K562 (cell line): ENCODE measurements at regions not wholly inside any gene's neighbourhood (a gene's known extent, or its start where the extent isn't known, plus 50 kb on each side); places are given as distances from the start of the nearest gene placed in this dataset.

Source experiments
- ATAC-seq: fragments of 200-7000 bp; cut with Tn5 transposase; 3 replicates; pipeline ENCODE4 v1.9.1; 2020; ENCODE audit warnings: moderate library complexity
- BruUV-seq: library from RNA; stranded (reverse); fragments of 400-500 nt; replicated peaks from 2 replicates; lab custom pipeline; 2021; lab: Mats Ljungman, UMichigan
- CTCF ChIA-PET: fragments of 300-600 bp; formaldehyde crosslinking; extraction: SDS; loops from one replicate; lab custom pipeline; 2021; ENCODE audit warnings: low intra/inter-chr PET ratio; lab: Yijun Ruan, JAX
- POLR2A ChIA-PET: fragments of 300-600, 350-650 bp; sonication (Branson Sonifier 250); formaldehyde crosslinking; extraction: SDS; loops from one replicate; lab custom pipeline; 2021; ENCODE audit warnings: antibody characterized with exemption, inconsistent platforms; lab: Yijun Ruan, JAX
- DNase-seq, 4 experiments: peaks; one replicate each; pipeline versions ENCODE4 v3.0.0 to v3.0.0-alpha.2; 2011 to 2018; ENCODE audit warnings: low spot score in 3 of 4, mixed read lengths in 3 of 4; ENCODE audit errors: extremely low read depth in 1 of 4
- FAIRE-seq: peaks from 2 replicates; lab custom pipeline; 2011; peaks lifted over from hg19 to GRCh38; lab: Jason Lieb, UNC
- H2AFZ ChIP-seq: 2 replicates; pipeline ENCODE4 v1.6.0; 2011; ENCODE audit warnings: low read depth, low read length, control low read depth, inconsistent platforms
- H3K27ac ChIP-seq: fragments of 200-600 bp; 3 replicates; pipeline ENCODE4 v1.8.0; 2011; ENCODE audit warnings: low read depth, mild to moderate bottlenecking, control low read depth, inconsistent platforms, low read length, moderate library complexity, mixed read lengths; ENCODE audit errors: extremely low read depth
- H3K27me3 ChIP-seq, 2 experiments: fragments of 300-600 bp in 1 of 2; 2 replicates in 1 of 2; 3 replicates in 1 of 2; pipeline versions ENCODE4 v1.6.0 to v1.8.0; 2011; ENCODE audit warnings: inconsistent platforms in 2 of 2, low read length in 2 of 2, mild to moderate bottlenecking in 1 of 2, mixed read lengths in 1 of 2, moderate library complexity in 1 of 2; ENCODE audit not compliant: control insufficient read depth in 2 of 2, insufficient read depth in 2 of 2
- H3K36me3 ChIP-seq: fragments of 300-600 bp; 3 replicates; pipeline ENCODE4 v1.8.0; 2011; ENCODE audit warnings: mild to moderate bottlenecking, low read length, inconsistent platforms; ENCODE audit not compliant: control insufficient read depth, insufficient read depth
- H3K4me1 ChIP-seq, 2 experiments: fragments of 200-600 bp in 1 of 2; replicated peaks in 1 of 2; 2 replicates in 1 of 2; 3 replicates in 1 of 2; pipeline versions ENCODE4 v1.5.1 to v1.8.0; 2011; ENCODE audit warnings: inconsistent platforms in 2 of 2, low read length in 2 of 2, mild to moderate bottlenecking in 1 of 2, mixed read lengths in 1 of 2, moderate library complexity in 1 of 2; ENCODE audit not compliant: control insufficient read depth in 2 of 2, insufficient read depth in 2 of 2
- H3K4me2 ChIP-seq: 2 replicates; pipeline ENCODE4 v1.6.1; 2011; ENCODE audit warnings: low read length, control low read depth, inconsistent platforms, mixed read lengths; ENCODE audit not compliant: insufficient read depth
- H3K4me3 ChIP-seq: fragments of 200-600 bp; sonication (generic), shearing (Covaris generic); 2 replicates; pipeline ENCODE4 v1.5.1; 2016; ENCODE audit warnings: control low read depth, inconsistent platforms
- H3K79me2 ChIP-seq: fragments of 200-600 bp; 3 replicates; pipeline ENCODE4 v1.8.0; 2011; ENCODE audit warnings: low read length, inconsistent platforms; ENCODE audit not compliant: control insufficient read depth, insufficient read depth
- H3K9ac ChIP-seq, 2 experiments: 2 replicates each; pipeline versions ENCODE4 v1.6.0 to v1.6.1; 2011; ENCODE audit warnings: low read depth in 2 of 2, low read length in 2 of 2, control low read depth in 1 of 2, inconsistent platforms in 1 of 2, mild to moderate bottlenecking in 1 of 2, mixed read lengths in 1 of 2; ENCODE audit not compliant: insufficient read depth in 1 of 2
- H3K9me1 ChIP-seq: one replicate; pipeline ENCODE4 v1.6.0; 2011; ENCODE audit warnings: inconsistent platforms, mild to moderate bottlenecking, low read length, moderate library complexity; ENCODE audit not compliant: control insufficient read depth, insufficient read depth
- H3K9me3 ChIP-seq: replicated peaks from 2 replicates; pipeline ENCODE4 v1.5.1; 2011; ENCODE audit warnings: low read depth, low read length, inconsistent platforms; ENCODE audit not compliant: control insufficient read depth, insufficient read depth
- H4K20me1 ChIP-seq: replicated peaks from 2 replicates; pipeline ENCODE4 v1.6.1; 2011; ENCODE audit warnings: low read length, inconsistent platforms, mixed read lengths; ENCODE audit not compliant: control insufficient read depth, insufficient read depth
- AFF4 ChIP-seq: sonication (generic); formaldehyde crosslinking; IDR thresholded peaks from 2 replicates; pipeline ENCODE4 v1.8.0; 2023; ENCODE audit warnings: mild to moderate bottlenecking, missing genetic modification reagents
- CBFB ChIP-seq: sonication (generic); formaldehyde crosslinking; IDR thresholded peaks from 2 replicates; pipeline ENCODE4 v1.4.0; 2020; ENCODE audit warnings: mild to moderate bottlenecking, missing genetic modification reagents
- EGR1 ChIP-seq: fragments of 450-650 bp; conservative IDR thresholded peaks from 2 replicates; pipeline ENCODE4 v1.6.1; 2017; ENCODE audit warnings: mild to moderate bottlenecking
- HCFC1 ChIP-seq: IDR thresholded peaks from 2 replicates; pipeline ENCODE4 v1.6.1; 2012; ENCODE audit warnings: low read depth, low read length, improper control_type of control experiment
- KDM5B ChIP-seq: fragments of 200-600 bp; sonication (generic); IDR thresholded peaks from 2 replicates; pipeline ENCODE4 v1.6.1; 2012; ENCODE audit warnings: low read depth, mild to moderate bottlenecking, moderate library complexity, low read length, control low read depth, inconsistent platforms; ENCODE audit not compliant: insufficient replicate concordance
- KLF1 ChIP-seq: fragments of 450-650 bp; IDR thresholded peaks from 2 replicates; pipeline ENCODE4 v1.6.1; 2016; ENCODE audit warnings: missing genetic modification characterization, missing compliant biosample characterization
- MNT ChIP-seq, 2 experiments: fragments of 450-650 bp; conservative IDR thresholded peaks; 2 replicates each; pipeline ENCODE4 v1.6.1; 2017; ENCODE audit warnings: mild to moderate bottlenecking in 2 of 2, moderate library complexity in 2 of 2
- NFIX ChIP-seq: fragments of 250-450 bp; sonication (Bioruptor Pico); IDR thresholded peaks from 2 replicates; pipeline ENCODE4 v1.4.0; 2020; ENCODE audit warnings: low read depth, mild to moderate bottlenecking, moderate library complexity
- NR1H2 ChIP-seq: sonication (generic); formaldehyde crosslinking; IDR thresholded peaks from 2 replicates; pipeline ENCODE4 v1.4.0; 2020; ENCODE audit warnings: mild to moderate bottlenecking, missing genetic modification reagents
- SNIP1 ChIP-seq: fragments of 450-650 bp; IDR thresholded peaks from 2 replicates; pipeline ENCODE4 v1.7.1; 2017; ENCODE audit warnings: low read depth, mild to moderate bottlenecking
- THAP7 ChIP-seq: fragments of 250-450 bp; sonication (Bioruptor Pico); IDR thresholded peaks from 2 replicates; pipeline ENCODE4 v1.5.0; 2021
- ZNF174 ChIP-seq: fragments of 250-450 bp; sonication (Bioruptor Pico); IDR thresholded peaks from 2 replicates; pipeline ENCODE4 v1.4.0; 2020; ENCODE audit warnings: mild to moderate bottlenecking
- ZNF197 ChIP-seq: fragments of 200-800 bp; sonication (Bioruptor generic); IDR thresholded peaks from 2 replicates; pipeline ENCODE4 v1.6.1; 2016; ENCODE audit warnings: low read depth, missing genetic modification characterization, missing compliant biosample characterization
- ZNF408 ChIP-seq: fragments of 250-450 bp; sonication (Bioruptor Pico); IDR thresholded peaks from 2 replicates; pipeline ENCODE4 v1.4.0; 2020; ENCODE audit warnings: low read depth, mild to moderate bottlenecking, moderate library complexity
- ZNF644 ChIP-seq: fragments of 200-800 bp; sonication (Bioruptor generic); IDR thresholded peaks from 2 replicates; pipeline ENCODE4 v1.6.1; 2016; ENCODE audit warnings: low read depth, missing genetic modification characterization, missing compliant biosample characterization
- in situ Hi-C: fragments of 300-500 bp; cut with MboI; formaldehyde crosslinking; loops from 4 replicates; pipeline ENCODE4 v1.15.0; 2018; ENCODE audit warnings: inconsistent platforms, mixed read lengths
- intact Hi-C: fragments of 100-400 bp; cut with micrococcal nuclease; formaldehyde crosslinking; loops from 2 replicates; pipeline ENCODE4 v1.14.2; 2022
- TF ChIP-seq, protein P1 (sequence below), 2 experiments: fragments of 450-650 bp in 1 of 2; sonication (generic) in 1 of 2; formaldehyde crosslinking in 1 of 2; IDR thresholded peaks in 1 of 2; conservative IDR thresholded peaks in 1 of 2; 2 replicates each; pipeline versions ENCODE4 v1.6.1 to v1.8.1; 2016 to 2023; ENCODE audit warnings: mild to moderate bottlenecking in 2 of 2, moderate library complexity in 2 of 2, inconsistent platforms in 1 of 2, missing genetic modification reagents in 1 of 2

- no TSS peak for BruUV-seq
- Histone ChIP-seq H3K9me1 (no peaks in the 10 kb centered on the region), H3K4me3 (no peak overlapping the region), H3K4me2 (no peak overlapping the region), H3K27ac (no peak overlapping the region), H3K36me3 (no peaks in the 10 kb centered on the region), H2AFZ (no peak overlapping the region), H3K79me2 (no peaks in the 10 kb centered on the region), H3K4me1 (no peaks in the 10 kb centered on the region), H3K9ac (no peak overlapping the region), H3K9me3 (no peaks in the 10 kb centered on the region), H4K20me1 (no peaks in the 10 kb centered on the region), H3K27me3 (no peaks in the 10 kb centered on the region)
- ChIA-PET CTCF (no interaction called here), POLR2A (no interaction called here)
- intact Hi-C loops = no loop called here
- ATAC-seq (no peak), DNase-seq (no peak), FAIRE-seq (no peak)
- in situ Hi-C loops = no loop called here
- TF ChIP-seq MNT (conservative IDR thresholded peaks at IDR 0.05) = no peak
- no peak for TF ChIP-seq HCFC1
- TF ChIP-seq ZNF174 = no peak
- TF ChIP-seq EGR1 = no peak
- TF ChIP-seq NR1H2 (CRISPR knock-in tag) = no peak
- no peak for TF ChIP-seq CBFB (CRISPR knock-in tag)
- TF ChIP-seq KDM5B = no peak
- TF ChIP-seq KLF1 (tag) = no peak
- TF ChIP-seq ZNF197 (CRISPR knock-in tag) = no peak
- no peak for TF ChIP-seq ZNF408 (CRISPR knock-in tag)
- no peak for TF ChIP-seq THAP7 (CRISPR knock-in tag)
- no peak for TF ChIP-seq SNIP1
- no peak for TF ChIP-seq ZNF644 (tag)
- TF ChIP-seq AFF4 (CRISPR knock-in tag) = no peak
- no peak for TF ChIP-seq NFIX (CRISPR knock-in tag)
- TF ChIP-seq, protein P1, sequence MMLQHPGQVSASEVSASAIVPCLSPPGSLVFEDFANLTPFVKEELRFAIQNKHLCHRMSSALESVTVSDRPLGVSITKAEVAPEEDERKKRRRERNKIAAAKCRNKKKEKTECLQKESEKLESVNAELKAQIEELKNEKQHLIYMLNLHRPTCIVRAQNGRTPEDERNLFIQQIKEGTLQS (IDR thresholded peaks at IDR 0.05) = no peak
- TF ChIP-seq, protein P1 (CRISPR knock-in tag; conservative IDR thresholded peaks at IDR 0.05) = no peak
These were observed 2135.4 kb downstream of the MRPL39 start for GRCh38 chr21:23471877-23472276.
